NOMO-1 (cell line): ENCODE measurements at regions not wholly inside any gene's neighbourhood (a gene's known extent, or its start where the extent isn't known, plus 50 kb on each side); places are given as distances from the start of the nearest gene placed in this dataset.

Experiments used
- DNase-seq, 2 experiments: peaks; one replicate each; lab custom pipeline; 2025; ENCODE audit not compliant: unreplicated experiment in 2 of 2; lab: John Stamatoyannopoulos, UW

DNA sequence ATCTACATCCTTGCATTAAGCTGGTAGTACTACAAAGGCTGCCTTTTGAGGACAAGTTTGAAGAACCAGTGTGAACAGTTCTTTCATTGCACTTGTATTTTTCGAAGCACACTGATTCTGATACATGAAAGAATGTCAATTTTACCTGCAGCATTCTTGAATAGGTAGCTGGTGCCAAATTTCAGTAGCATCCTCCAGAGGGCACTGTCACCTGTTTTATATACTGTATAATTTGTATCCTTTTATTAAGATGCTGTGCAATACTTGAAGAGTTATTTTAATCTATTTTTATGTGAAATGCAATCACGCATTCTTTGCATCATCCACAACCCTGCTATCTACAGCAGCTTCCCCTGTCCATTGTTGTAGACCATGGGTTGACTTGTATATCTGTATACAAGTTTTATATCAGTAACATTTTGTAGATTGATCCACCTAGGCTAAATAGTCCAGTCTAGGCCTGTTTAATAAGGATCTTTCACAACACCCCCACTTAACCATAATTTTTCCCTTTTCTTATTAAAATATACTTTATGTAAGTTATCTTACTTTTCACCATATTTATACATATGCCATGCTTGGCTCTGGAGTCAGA lies 325.7 kb downstream of the PCDH7 start:
- DNase-seq: no peak

GRCh38 chr4:31051151-31051550 lies 331.0 kb downstream of the PCDH7 start:
- no peak for DNase-seq

DNA sequence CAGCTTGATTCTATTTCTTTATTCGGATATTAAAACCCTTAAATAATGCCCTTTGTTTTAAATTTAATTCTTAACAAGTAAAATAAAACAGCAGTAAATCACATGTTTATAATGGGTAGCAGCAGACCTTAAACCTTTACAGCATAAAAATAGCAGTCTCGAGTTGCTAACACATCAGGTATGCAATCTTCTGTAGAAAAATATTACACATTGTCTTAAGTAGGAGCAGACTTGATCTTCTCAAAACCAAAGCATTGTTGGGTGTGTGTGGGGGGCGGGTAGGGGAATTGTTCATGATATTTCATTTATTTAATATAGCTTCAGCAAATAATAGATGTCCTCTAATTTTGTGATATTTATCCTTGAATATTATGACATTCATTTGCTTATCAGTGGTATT lies 331.4 kb downstream of the PCDH7 start:
- no peak for DNase-seq

DNA sequence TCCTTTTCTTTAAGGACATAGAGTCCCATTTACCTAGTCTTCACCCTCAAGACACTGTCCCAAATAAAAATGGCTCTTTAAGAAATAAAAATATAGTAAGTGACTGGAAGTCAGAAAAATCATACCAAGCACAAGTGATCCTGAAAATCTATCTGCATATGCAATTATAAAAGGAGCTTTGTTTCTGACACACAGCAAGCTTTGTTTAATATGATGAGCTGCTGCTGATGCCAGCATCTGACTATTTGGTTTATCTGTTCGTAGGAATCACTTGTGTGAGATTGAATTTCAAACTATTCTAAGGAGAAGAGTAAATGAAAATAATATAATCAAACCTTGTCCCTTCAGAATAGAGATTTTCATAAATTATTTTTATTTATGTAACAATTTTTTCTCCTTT lies 332.4 kb downstream of the PCDH7 start:
- DNase-seq: no peak

DNA sequence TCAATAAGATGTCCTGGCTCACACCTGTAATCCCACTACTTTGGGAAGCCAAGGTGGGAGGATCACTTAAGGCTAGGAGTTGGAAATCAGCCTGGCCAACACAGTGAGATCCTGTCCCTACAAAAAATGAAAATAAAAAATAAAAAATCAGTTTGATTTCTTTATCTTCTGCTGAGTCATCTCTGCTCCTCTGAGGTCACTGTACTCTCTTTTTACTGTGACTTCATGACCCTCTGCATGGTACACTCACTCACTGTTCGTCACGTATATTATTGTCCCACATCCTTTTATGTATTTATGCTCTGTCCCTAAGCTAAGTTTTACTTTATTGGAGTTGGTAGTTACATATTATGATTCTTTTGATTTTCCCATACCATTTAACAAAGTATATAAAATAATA lies 333.3 kb downstream of the PCDH7 start:
- DNase-seq: no peak

GRCh38 chr4:31054295-31054694 lies 334.1 kb downstream of the PCDH7 start:
- no peak for DNase-seq

DNA sequence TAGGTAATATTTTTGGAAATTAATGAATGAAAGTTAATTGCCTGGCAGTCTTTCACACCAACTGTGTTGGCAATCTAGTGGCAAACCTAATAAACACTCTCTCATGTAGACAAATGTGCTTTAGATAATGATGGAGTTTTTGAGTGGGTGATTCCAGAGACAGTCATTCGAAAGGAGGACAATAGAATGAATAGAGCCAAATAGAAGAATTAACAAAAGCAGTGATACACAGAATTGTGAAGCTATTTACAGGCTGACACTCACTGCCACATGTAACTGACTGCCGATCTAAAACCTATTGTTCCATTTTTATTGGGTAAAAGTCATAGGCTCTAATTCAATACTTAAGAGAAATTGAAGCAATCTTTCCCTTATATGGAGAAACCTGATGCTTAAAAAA lies 338.5 kb downstream of the PCDH7 start:
- no peak for DNase-seq

GRCh38 chr4:31059753-31060522 lies 339.8 kb downstream of the PCDH7 start:
- no peak for DNase-seq

DNA sequence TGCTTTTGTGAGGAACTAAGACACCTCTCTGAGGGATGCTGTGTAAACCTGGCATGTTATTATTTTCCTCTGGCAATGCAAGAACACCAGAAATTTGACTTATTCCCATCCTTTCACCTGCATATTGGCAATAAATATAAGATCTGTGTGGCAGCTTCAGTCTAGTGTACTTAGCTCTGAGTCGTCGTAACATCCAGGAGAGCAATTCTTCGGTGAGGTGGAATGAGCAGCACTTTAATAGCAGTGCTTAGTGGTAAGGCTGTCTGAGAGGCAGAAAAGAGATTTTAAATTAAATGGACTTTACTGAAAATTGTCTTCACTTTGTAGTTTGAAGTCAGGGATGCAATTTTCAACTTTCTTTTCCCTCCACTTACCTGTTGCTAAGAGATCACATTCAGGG lies 344.9 kb downstream of the PCDH7 start:
- DNase-seq: no peak

- DNase-seq: no peak
Observed at GRCh38 chr4:31068257-31069075, 348.3 kb downstream of the PCDH7 start.

GRCh38 chr4:31069151-31069550 lies 349.0 kb downstream of the PCDH7 start:
- DNase-seq: no peak

DNA sequence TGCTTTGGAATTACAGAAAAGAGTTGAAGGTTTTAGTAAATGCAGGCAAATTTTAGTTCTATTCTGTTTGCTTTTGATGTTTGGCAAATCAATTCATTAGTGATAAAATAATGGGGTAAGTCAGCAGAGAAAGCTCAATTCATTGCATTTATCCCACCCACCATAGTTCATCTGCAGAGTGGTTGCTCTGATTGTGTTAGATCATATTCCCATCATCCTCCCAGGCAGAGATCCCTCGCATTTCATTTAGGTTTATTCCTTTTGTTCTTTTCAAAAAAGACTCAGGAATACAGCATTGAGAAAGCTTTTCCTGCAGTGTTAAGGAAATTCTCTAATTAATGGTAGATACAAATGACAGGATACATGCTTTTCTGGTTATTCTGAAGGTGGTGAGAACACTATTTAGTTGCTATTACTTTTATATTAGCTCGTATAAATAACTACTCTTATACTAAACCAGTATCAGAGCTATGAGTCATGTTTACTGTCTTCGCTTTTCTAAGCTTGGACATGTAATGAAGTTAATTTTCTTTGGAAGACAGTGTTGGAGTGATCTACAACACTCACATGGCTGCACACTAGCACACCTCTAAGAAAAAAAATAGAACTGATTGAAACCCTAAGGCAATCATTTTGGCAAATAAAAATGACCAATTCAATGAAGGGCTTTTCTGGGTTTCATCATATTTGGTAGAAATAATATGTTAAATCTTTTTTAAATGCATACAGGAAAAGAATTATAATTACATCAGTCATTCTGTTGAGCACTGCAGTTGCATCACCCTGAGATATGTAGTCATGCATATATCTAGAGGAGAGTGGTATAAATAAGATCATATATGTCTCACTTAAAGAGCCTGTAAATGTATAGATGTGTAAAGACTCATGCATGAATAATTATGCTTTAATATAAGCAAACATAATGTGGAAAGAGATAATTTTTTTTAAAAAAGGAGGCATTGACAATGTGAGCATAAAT lies 351.6 kb downstream of the PCDH7 start:
- no peak for DNase-seq

GRCh38 chr4:31075969-31076368 lies 355.8 kb downstream of the PCDH7 start:
- DNase-seq: no peak

- DNase-seq: no peak
Observed at GRCh38 chr4:31078661-31079060, 358.5 kb downstream of the PCDH7 start.

DNA sequence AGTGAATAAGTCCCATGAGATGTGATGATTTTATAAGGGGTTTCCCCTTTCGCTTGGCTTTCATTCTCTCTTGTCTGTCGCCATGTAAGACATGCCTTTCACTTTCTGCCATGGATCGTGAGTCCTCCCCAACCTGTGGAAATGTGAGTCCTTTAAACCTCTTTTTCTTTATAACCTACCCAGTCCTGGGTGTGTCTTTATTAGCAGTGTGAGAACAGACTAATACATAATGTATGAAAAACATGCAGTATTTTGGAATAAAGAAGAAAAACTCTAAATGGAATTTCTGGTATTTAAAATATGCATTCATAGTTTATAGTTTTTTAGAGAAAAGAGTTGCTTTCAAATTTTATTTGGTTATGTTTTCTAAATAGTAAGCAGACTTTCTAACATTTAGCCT lies 360.7 kb downstream of the PCDH7 start:
- no peak for DNase-seq

- DNase-seq: no peak
Observed at GRCh38 chr4:31081366-31081765, 361.2 kb downstream of the PCDH7 start.

- DNase-seq: no peak
Observed at GRCh38 chr4:31083456-31083855, 363.3 kb downstream of the PCDH7 start.

DNA sequence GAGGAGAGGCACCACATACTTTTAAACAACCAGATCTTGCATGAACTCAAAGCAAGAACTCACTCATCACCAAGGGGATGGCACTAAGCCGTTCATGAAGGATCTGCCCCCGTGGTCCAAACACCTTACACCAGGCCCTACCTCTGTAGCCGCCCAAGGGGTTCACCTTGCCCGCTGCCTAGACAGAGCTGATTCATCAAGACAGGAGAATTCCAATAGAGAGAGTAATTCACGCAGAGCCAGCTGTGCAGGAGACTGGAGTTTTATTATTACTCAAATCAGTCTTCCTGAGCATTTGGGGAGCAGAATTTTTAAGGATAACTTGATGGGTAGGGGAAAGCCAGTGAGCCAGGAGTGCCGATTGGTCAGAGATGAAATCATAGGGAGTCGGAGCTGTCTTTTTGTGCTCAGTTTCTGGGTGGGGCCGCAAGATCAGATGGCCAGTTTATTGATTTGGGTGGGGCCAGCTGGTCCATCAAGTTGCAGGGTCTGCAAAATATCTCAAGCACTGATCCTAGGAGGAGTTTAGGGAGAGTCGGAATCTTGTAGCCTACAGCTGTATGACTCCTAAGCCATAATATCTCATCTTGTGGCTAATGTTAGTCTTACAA lies 364.7 kb downstream of the PCDH7 start:
- DNase-seq: no peak

DNA sequence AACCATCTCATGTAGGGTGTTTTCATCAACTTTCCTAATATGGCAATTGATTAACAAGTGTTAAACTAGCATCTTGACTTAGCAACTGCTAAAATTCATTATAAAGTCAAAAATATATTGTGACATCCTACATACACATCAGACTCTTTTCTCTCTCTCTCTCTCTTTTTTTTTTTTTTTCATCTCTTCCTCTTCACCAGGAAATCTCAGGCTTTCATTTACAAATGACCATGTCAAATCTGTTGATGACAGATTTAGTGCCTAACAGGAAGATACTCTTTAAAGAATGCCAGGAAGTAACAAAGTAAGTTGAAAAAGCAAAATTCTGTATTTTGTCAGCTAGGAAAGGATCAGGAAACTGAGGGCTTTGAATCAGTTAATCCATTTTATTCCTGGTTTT lies 365.5 kb downstream of the PCDH7 start:
- DNase-seq: no peak

DNA sequence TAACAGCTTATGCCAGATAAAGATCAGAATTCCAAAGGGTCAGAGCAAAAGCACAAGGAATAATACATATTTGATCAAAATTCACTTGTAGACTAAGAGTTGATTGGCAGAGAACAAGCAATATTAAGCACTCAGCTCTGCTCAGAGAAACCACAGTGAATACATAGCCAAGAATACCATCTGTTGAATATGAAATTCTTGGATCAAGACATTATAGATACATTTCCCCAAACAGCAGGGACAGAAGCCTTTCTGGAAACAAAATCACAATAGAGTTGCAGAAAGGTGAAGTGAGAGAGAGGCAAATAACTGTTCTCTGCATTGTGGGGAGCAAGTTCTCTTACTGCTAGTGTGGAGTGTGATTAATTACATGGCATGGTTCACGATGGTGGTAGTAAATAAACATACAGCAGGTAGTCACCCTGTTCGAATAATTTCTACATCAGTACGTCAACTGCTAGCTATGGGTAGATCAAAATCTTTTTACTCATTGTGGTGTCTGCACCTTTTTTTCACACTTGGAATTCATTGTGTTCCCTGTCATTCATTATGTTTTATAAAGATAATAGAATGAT lies 366.7 kb downstream of the PCDH7 start:
- DNase-seq: no peak
